Hematopoietic multipotent progenitor cell treated with erythropoietin and hydrocortisone succinate and interleukin-3 and kit ligand, for 6 days (in vitro differentiated cells): ENCODE measurements at regions not wholly inside any gene's neighbourhood (a gene's known extent, or its start where the extent isn't known, plus 50 kb on each side); places are given as distances from the start of the nearest gene placed in this dataset.

Experiments used
- DNase-seq: peaks from one replicate; pipeline ENCODE4 v3.0.0-alpha.2; 2015

DNA sequence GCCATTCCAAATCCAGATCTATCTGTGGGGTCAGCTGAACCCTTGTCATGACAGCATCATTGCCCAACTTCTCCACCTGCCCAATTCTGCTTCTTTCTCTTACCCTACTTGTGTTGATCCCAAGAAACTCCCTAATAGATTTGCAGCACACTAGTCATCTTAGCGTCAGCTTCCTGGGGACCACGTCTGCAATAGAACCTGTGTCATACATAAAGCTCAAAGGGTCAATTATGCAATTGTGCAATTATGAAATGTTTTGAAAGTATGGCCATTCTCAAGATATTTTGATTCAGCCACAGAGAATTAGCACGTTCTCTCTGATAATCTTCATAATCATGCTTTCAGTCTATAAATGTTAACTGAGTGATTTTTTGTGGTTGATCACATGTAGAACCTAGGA, 87.4 kb upstream of the PAPPA start:
- no peak for DNase-seq

DNA sequence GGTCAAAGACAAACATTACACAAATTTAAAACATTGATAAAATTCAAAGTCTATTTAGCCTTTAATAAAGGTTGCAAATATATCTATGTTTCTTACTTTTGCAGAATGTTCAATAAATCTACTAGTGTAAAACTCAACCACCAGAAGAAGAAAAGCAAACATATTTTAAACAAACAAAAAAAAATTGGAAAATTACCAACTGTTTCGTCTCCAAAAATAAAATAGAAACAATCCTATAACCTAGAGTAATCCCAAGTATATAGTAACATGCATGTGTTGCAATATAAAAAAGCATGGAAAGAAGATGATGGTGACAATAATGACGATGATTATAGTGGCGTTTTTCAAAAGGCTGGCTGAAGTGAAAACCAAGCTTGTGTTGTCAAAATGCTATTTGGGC, 86.0 kb upstream of the PAPPA start:
- DNase-seq: no peak

DNA sequence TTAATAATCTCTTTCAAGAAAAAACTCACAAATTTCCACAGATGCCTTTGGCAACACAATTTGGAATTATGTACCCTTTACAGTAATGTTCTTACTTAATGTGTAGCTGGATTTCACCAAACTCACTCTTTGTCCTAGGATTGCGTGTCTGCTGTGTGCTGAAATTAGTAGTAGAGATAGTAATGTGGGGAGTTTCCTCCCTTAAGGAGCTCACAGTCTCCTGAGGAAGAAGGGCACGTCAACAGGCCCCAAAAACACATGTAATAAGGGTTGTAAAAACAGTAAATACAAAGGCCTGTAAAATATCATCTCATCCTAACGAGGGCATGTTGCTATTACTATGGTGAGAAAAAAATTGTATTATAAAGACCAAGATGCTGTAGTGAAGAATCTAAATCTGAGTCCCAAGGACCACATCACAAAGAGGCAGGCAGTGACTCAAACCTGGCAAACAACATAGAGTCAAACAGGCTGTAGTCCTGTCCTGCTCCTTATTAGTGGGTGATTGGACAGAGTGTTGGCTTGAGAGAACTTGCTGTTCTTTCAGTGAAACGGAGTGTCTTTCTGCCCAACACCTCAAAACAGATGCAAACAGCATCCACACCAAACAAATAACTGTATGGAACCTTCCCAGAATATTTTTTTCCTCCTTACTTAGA, 83.2 kb upstream of the PAPPA start:
- no peak for DNase-seq

DNA sequence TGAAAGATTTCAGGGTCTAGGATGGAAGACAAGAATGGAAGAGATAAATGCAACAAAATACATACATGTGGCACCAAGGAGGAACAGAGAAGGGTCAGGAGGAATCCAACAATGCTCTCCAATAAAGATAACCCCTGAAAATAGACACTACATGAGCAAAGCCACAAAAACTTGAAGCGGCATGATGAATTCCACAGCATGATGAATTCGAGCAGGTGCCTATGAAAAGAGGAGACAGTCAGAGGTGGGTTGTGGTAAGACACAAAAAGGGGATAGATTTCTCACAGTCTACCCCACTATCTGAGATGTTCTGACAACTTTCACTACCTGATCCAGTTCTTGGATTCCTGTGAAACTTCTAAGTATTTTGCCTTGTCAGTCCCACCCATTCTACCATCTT, 81.5 kb upstream of the PAPPA start:
- DNase-seq: no peak

DNA sequence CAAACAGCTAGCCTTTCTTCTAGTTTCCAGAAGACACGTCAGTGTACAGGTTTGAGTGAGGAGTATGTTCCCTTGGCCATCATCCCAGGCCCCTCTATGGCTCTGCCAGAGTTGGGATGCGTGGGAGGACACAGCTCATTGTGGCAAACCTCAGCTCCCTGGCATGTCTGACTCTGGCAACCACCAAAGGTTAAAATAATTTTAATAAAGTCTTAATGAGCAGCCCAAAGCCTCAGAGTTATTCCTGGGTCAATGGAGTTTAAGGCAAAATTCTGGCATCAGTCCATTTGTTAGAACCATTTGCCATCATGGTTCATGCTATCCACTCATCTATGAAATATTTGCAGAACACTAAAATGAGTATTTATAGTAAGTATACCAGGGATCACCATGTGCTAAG, 79.8 kb upstream of the PAPPA start:
- DNase-seq: no peak

DNA sequence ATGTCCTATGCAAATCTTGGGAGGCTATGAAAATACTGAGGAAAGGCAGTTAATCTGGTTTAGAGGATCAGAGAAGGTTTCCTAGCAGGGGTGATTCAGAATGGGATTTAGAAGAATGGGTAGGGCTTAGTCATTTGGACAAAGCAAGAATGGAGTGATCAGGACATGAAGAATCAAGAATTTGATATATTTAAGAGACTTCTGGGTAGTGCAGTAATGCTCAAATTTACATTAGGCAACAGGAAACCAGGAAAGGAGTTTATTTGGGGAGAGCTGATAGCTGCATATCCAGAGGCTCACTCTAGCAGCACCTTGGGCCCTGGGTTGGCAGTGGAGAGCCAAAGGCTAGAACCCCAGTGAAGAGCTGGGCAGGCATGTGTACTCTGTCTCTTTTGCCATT, 78.9 kb upstream of the PAPPA start:
- DNase-seq: no peak

DNA sequence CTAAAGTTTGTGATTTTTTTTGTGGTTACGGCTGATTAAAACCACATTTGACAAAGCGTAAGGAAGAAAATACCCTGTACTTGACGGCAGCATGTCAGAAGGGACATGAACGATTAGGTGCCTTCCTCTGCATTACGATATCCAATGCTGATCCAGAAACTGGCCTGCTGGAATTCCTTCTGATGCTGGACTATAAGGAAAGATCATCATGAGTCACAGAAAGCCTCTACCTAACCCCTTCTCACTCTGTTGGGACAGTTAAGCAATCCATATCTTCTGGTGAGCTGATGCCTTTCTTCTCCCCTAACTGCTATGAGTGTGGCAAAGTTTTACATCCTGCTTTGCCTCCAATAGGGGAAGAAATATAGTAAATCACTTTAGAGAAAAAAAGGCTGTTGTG, 78.4 kb upstream of the PAPPA start:
- no peak for DNase-seq

DNA sequence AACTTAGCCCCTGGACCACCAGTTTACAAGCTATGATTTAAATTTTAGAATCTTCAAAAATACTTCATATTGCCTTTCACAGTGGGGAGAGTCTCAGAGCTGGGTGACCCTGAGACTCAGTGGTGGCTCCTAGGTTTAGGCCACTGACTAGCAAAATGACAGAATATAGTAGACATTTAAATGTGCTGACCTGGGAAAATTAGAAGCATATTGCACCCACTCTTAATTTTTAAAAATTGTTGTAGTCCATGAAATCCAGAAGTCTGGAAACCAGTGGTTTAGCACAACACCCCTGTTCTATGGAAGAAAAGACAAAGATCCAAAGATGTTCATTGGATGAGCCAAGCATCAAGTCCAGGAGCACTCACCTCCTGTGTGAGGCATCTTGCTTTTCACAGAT, 75.0 kb upstream of the PAPPA start:
- DNase-seq: no peak

DNA sequence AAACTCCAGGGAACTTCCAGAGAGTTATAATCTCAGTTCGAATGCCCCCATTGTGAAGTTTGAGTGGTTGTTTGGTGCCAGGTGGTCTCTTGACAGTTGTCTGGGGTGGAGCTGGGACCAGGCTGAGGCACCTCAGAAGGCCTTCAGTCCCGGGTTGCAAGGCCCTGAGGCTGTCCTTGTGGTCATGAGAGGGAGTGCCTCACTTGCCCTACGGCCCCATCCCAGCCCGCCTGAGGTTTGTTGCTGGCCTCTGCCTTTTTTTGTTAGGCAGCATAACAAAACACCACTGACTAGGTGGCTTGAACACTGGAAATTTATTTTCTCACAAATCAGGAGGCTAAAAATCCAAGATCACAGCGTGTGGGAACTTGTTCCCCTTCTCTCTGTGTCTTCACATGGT, 73.0 kb upstream of the PAPPA start:
- DNase-seq: no peak

DNA sequence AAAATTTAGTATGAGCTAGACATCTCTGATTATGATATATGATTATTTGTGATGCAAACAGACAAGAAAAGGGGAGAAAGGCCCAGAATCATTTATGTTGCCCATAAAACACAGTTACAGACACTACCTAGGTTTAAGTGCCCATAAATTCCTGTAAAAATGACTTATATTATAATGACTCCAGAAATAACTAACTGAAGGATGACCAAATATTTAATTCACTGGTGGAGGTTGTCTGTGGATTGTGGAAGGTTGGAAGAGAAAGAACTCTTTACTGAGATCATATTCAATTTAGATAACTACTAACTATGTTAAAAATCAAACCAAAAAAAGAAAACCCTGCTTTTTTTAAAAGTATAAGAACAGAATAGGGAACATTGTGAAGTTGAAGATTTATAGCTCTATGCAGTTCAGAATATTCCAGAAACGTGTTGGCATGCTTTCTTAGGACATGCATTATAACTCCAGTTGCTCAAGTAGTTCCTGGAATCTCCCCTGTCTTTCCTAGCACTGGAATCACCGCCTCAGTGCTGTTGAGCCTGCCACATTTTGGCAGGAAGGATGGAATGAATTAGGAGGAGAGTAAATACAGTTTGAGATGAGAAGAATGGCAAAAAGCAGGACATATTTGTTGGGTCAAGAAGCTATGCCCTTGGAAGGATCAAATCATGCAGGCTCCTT, 72.0 kb upstream of the PAPPA start:
- DNase-seq: no peak

DNA sequence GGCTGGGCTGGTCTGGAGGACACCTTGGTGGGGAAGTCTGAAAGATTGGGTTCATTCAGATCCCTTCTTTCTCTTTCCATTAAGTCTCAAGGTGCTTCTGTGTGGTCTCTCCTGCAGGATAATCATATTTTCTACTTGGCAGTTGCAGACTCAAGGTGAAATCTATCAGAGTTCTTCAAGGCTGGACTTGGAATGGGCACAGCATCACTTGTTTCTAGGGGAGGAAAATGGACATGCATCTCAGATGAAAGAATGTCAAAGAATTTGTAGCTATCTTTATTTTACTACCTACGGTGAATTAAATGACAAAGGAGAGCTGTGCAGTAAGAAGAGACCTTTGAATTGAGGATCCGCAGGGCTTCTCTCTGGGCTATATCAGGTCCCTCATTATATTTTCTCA, 69.8 kb upstream of the PAPPA start:
- DNase-seq: no peak

DNA sequence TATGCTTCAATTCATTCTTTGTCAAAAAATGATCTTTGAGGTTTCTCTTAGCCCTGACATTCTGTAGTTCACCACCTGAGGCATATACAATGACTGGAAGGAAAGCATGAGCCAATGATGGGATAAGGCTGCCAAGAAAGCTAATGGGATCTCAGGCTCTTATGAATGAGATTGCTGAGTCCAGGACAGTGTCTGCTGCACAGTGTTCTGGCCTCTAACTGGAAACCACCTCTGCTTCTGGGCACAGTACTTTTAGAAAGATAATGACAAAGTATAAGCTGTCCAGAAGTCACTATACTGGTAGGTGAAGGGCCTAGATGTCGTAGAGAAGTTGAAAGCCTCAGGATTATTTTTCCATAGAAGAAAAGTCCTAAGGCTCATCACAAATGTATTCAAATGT, 69.1 kb upstream of the PAPPA start:
- no peak for DNase-seq

DNA sequence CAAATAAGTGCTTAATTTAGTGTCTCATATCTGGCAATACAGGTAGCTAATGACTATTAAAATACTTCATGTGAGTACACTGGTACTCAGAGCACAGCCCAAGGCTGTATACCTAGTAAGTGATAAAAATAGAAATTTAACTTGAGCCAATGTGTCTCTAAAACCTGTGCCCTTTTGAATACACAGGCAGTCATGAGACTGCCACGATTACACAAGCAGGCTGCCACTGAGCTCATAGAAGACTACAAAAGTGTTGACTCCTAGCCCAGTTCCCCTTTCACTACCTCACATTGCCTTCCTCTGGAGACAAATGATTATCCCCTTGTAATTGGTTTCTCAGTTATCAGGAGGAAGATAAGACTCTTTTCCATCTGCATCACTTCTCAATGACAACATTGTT, 66.3 kb upstream of the PAPPA start:
- DNase-seq: no peak

DNA sequence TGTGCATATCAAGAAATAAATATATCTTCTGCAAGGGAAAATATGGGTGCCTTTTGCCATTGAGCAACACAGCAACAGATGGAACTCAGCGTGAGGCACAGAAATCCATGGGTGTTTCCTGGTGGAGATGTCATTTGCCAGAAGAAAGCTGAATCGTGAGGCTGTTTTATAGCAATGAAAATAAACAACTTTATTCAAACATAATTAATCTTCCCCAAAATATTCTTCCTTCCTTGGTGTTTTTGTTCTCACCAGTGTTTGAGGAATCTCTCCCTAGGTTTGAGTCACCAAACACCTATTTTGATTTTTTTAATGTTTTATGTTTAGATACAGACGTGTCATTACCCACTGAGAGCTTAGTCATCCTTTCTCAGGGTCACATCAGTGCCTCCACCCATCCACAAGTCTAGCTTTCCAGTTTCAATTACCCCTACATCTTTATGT, 65.8 kb upstream of the PAPPA start:
- DNase-seq: no peak

DNA sequence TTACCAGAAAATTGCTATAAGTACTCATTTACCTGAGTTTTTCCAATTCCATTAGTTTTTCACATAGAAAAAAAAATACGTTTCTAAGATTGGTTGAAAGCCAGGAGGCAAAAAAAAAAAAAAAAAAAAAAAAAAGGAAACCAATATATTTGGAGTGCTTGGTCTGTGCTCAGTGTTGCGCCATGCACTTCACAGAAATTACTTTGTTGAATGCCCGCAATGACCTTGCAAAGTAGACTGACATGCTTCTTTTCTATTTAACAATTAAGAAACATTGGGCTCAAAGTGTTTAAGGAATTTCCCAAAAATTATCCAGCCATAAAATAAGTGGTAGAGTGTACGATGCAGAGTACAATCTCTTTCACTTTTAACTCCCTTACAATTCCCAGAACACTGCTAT, 65.2 kb upstream of the PAPPA start:
- DNase-seq: no peak

DNA sequence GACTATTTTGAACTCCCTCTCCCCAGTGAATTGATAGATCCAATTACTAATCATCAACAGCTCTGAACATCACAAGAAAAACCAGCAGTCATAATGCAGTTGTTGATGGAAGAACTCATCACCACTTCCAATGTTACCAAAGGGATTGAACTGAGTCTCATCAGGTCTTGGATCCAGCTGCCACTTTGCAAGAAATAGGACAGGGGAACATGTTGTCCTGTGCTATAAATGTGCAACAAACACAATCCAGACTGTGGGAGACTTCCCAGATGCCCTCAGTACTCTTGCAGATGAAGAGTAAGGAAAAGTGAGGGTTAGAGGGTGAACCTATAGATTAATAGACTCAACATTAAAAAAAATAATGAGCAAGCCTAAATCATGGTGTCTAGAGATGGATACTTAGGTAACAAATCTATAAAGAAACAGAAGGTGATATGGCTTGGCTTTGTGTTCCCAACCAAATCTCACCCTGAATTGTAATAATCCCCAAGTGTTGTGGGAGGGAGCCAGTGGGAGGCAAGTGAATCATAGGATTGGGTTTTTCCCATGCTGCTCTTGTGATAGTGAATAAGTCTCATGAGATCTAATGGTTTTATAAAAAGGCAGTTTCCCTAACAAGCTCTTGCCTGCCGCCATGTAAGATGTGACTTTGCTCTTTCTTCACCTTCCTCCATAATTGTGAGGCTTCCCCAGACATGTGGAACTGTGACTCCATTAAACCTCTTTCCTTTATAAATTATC, 63.4 kb upstream of the PAPPA start:
- DNase-seq: no peak

DNA sequence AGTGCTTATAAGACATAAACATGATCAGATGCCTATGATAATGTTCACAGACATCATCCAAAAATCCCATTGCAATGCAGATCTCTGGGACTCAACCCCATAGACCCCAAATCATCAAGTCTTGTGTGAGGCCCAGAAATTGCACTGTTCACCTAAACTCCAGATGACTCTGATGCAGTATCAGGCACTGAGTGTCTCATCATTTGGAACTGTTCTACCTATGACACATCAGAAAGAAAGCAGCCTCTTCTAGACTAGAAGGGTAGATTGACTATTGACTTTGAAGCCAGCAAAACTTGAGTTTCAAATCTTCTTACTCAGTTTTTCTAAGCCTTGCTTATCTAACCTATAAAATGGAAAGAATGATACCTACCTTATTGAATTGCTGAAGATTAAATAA, 58.7 kb upstream of the PAPPA start:
- DNase-seq: no peak

DNA sequence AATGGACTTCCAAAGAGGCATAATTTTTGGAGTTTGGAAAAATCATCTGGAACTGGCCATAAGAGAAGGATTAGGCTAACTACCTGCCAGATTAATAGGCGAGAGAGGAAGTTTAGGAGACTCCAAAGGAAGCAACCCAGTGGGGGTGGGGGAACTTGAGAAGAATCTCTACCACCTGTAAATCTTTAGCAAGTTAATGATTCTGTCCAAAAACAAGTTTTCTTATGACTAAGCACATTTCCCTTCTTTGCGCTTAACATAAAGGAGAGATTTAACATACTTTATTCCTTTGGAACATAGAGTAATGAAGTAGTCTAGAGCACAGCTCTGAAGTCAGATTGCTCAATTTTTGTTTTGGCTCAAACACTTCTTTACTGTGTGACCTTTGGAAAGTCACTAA, 58.2 kb upstream of the PAPPA start:
- no peak for DNase-seq

DNA sequence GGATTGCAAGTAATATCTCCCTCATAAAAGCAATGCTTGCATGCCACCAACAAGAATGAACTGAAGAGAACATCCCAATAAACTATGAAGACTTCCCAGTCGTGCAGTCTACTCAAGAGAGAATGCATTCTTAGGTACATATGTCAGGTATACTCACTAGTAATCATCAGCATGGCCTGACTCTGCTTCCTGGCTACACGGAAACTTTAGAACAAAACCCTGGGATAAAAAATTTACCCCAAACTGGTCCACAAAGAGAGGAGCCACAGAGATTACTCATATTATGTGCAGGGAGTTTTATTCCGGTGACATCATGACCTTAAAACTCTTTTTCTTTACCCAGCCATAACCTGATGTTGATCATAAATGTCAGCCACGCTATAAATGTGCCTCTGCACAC, 57.5 kb upstream of the PAPPA start:
- DNase-seq: no peak

DNA sequence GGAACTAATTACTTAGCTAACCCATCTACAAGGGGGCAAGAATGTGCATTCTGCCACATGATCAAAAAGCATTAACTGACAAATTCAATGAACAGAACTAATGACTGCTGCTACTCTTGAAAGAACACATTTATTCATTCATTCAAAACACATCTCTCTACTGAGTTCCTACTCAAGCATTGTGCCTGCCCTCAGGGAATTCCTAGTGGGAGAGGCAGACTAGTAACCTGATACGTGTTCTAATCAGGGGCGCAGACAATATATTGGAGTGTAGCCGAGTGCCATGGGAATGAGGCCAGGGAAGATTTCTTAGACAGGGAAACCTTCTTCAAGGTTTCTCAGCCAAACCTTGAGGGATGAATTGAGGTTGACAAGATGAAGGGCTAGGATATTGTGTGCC, 56.7 kb upstream of the PAPPA start:
- DNase-seq: no peak

DNA sequence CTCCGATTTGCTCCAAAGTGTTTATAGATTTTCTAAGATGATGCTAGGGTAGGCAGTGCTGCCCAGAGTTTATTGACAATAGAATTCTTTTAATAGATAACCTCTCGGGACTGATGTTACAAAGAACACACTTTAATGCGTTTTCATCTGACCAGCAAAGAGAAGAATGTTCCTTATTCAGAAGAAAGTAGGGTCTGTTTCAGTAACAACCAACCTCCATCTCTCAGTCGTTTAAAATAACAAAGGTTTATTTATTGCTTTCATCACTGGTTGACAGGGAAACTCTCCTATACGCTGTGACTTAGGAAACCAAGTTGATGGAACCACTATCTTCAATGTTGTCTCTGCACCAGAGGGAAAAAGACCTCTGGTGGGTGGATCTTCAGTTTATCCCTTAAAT, 55.1 kb upstream of the PAPPA start:
- DNase-seq: no peak

DNA sequence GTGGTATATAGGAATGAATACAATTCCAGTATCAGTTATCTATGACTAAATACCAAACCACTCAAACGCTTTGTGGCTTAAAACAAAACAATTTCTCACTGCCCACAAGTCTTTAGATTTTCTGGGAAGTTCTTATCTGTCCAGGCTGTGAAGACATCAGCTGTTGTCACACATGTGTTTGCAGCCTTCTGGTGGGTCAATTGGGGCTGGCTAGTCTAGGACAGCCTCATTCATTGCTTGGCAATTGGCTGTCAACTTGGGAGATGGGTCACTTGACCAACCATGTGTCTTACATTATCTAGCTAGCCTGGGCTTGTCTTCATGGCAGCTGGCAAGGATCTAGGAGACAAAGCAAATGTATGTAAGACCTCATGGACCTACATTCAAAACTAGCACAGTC, 53.8 kb upstream of the PAPPA start:
- DNase-seq: no peak

DNA sequence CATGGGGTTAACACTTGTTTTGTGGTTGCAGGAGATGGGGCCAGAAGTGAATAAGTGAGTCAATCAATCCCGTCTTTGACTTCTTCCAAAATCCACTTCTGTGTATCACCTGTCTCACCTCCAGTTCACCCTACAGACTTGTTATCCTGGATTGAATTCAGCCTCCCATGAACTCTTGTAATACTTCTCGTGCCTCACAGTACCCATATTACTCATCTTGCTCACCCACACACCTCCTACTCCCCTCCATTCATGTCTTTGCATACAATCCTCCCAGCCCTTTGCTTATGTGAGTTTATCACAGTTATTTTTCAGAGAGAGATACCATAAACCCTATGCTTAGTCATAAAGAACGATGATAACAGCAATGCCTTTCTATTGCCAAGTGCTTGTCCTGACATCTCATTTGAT, 52.9 kb upstream of the PAPPA start:
- DNase-seq: no peak

DNA sequence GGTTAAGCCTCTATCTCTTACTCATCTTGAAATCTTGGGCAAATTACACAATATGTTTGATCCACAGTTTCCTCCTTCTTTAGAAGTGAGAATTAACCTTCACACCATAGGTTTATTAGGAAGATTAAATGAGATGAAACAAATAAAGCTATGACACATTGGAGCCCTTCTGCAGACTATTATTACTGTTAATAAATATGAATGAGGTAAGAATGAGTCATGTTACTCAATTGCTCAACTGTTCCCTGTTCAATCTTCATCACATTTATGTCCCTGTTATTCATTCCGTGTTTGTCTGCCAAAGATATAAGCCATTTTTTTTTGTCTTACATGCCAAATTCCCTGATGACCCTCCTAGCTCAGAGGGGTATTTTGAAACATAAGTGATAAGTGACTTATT, 52.1 kb upstream of the PAPPA start:
- no peak for DNase-seq

DNA sequence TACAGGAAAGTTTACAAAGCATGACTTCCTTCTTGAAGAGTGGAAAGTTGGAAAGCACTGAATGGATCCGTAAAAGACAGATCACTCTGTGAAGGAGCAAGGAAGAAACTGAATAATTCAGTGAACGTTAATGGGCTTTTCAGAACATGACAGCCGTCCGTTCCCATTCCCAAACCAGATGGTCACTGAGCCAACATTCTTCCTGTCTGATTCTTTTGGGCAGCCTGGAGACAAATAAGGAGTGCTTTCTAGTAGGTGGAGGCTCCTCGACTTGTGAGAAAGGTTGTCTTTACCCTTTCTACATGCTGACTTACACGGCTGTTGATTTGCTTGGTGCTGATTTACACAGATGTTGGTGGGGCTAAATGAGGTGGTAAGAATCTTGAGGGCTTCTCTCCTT, 51.0 kb upstream of the PAPPA start:
- DNase-seq: no peak
